HL-60 (cell line): ENCODE measurements at regions not wholly inside any gene's neighbourhood (a gene's known extent, or its start where the extent isn't known, plus 50 kb on each side); places are given as distances from the start of the nearest gene placed in this dataset.

Source experiments
- DNase-seq, 2 experiments: peaks; one replicate each; pipeline ENCODE4 v3.0.0-alpha.2; 2010 to 2020; ENCODE audit warnings: low read depth in 1 of 2, low spot score in 1 of 2
- H3K27ac ChIP-seq: fragments of 250-450 bp; sonication (Bioruptor Pico); replicated peaks from 2 replicates; pipeline ENCODE4 v1.5.1; 2020; ENCODE audit warnings: mild to moderate bottlenecking, moderate library complexity
- H3K27me3 ChIP-seq: fragments of 250-450 bp; sonication (Bioruptor Pico); 2 replicates; pipeline ENCODE4 v1.5.1; 2021; ENCODE audit warnings: mild to moderate bottlenecking, moderate library complexity; ENCODE audit not compliant: insufficient read depth, poor library complexity, severe bottlenecking
- H3K4me3 ChIP-seq: replicated peaks from 2 replicates; pipeline ENCODE4 v1.5.1; 2011; ENCODE audit warnings: mild to moderate bottlenecking, control low read depth, low read length; ENCODE audit not compliant: insufficient read depth
- CTCF ChIP-seq: IDR thresholded peaks from one replicate; pipeline ENCODE4 v1.5.1; 2011; ENCODE audit warnings: low read length, control low read depth, inconsistent platforms; ENCODE audit not compliant: insufficient read depth
- GABPA ChIP-seq: IDR thresholded peaks from 2 replicates; pipeline ENCODE4 v1.6.1; 2012; ENCODE audit warnings: low read depth
- POLR2AphosphoS5 ChIP-seq: IDR thresholded peaks from 2 replicates; pipeline ENCODE4 v1.6.1; 2012; ENCODE audit warnings: low read depth
- REST ChIP-seq: IDR thresholded peaks from 2 replicates; pipeline ENCODE4 v1.6.1; 2012; ENCODE audit warnings: low read depth; ENCODE audit not compliant: insufficient replicate concordance
- SPI1 ChIP-seq: IDR thresholded peaks from 2 replicates; pipeline ENCODE4 v1.6.1; 2012; ENCODE audit warnings: low read depth, mild to moderate bottlenecking, borderline replicate concordance

GRCh38 chr5:44001675-44002380 lies 387.4 kb downstream of the FGF10 start:
- TF ChIP-seq POLR2AphosphoS5: no peak
- no peak for TF ChIP-seq GABPA
- TF ChIP-seq REST: no peak
- no peak for TF ChIP-seq CTCF
- no peak for TF ChIP-seq SPI1
- no peak overlapping the region for H3K27ac ChIP-seq
- H3K4me3 ChIP-seq: no peak overlapping the region
- no peaks in the 10 kb centered on the region for H3K27me3 ChIP-seq
- no peak for DNase-seq

- Histone ChIP-seq H3K27me3 (no peaks in the 10 kb centered on the region), H3K4me3 (no peak overlapping the region), H3K27ac (no peak overlapping the region)
- DNase-seq: no peak
- TF ChIP-seq POLR2AphosphoS5 (no peak), SPI1 (no peak), REST (no peak), CTCF (no peak), GABPA (no peak)
Observed at GRCh38 chr5:44001236-44001635, 388.0 kb downstream of the FGF10 start.

- DNase-seq: no peak
- H3K4me3 ChIP-seq: no peak overlapping the region
- H3K27me3 ChIP-seq: no peaks in the 10 kb centered on the region
- no peak for TF ChIP-seq CTCF
- TF ChIP-seq GABPA: no peak
- TF ChIP-seq REST: no peak
- TF ChIP-seq POLR2AphosphoS5: no peak
- no peak for TF ChIP-seq SPI1
- no peak overlapping the region for H3K27ac ChIP-seq
Observed at GRCh38 chr5:43997647-43998272, 391.5 kb downstream of the FGF10 start.
